ENCODE measurements at regions not wholly inside any gene's neighbourhood (a gene's known extent, or its start where the extent isn't known, plus 50 kb on each side); places are given as distances from the start of the nearest gene placed in this dataset.

GRCh38 chr2:195562570-195563566, 94.2 kb upstream of the SLC39A10 start:
- TF ChIP-seq CTCF (IDR thresholded peaks at IDR 0.05; ENCODE audit: poor library complexity) (no peak), EZH2phosphoT487 (IDR thresholded peaks at IDR 0.05; ENCODE audit: low read depth, severe bottlenecking, unreplicated experiment) (no peak), EZH2 (IDR thresholded peaks at IDR 0.05; ENCODE audit: borderline replicate concordance) (no peak)

All from hepatocyte (in vitro differentiated cells).